WTC11 (cell line): ENCODE measurements at regions not wholly inside any gene's neighbourhood (a gene's known extent, or its start where the extent isn't known, plus 50 kb on each side); places are given as distances from the start of the nearest gene placed in this dataset.

Experiments
- CREB1 ChIP-seq: sonication (generic); formaldehyde crosslinking; IDR thresholded peaks from 2 replicates; pipeline ENCODE4 v1.8.0; 2023; ENCODE audit warnings: mild to moderate bottlenecking, missing genetic modification reagents
- CTCF ChIP-seq: fragments of 200-600 bp; IDR thresholded peaks from 2 replicates; pipeline ENCODE4 v1.8.0; 2022; ENCODE audit warnings: antibody characterized with exemption
- E2F4 ChIP-seq: sonication (generic); formaldehyde crosslinking; IDR thresholded peaks from 2 replicates; pipeline ENCODE4 v1.8.1; 2022; ENCODE audit warnings: low read depth, mild to moderate bottlenecking, moderate library complexity, missing genetic modification reagents, borderline replicate concordance
- E2F5 ChIP-seq: sonication (generic); formaldehyde crosslinking; IDR thresholded peaks from 2 replicates; pipeline ENCODE4 v1.8.1; 2022; ENCODE audit warnings: mild to moderate bottlenecking, moderate library complexity, missing genetic modification reagents
- MAX ChIP-seq: sonication (generic); formaldehyde crosslinking; IDR thresholded peaks from 2 replicates; pipeline ENCODE4 v1.8.0; 2022; ENCODE audit warnings: mild to moderate bottlenecking, missing genetic modification reagents
- MXD4 ChIP-seq: fragments of 250-450 bp; sonication (Bioruptor Pico); IDR thresholded peaks from 2 replicates; pipeline ENCODE4 v1.8.0; 2021; ENCODE audit warnings: mild to moderate bottlenecking, moderate library complexity, borderline replicate concordance
- TP53 ChIP-seq: sonication (generic); formaldehyde crosslinking; IDR thresholded peaks from 2 replicates; pipeline ENCODE4 v1.8.1; 2023; ENCODE audit warnings: mild to moderate bottlenecking, missing genetic modification reagents
- ZBTB21 ChIP-seq: sonication (generic); formaldehyde crosslinking; IDR thresholded peaks from 2 replicates; pipeline ENCODE4 v1.8.1; 2023; ENCODE audit warnings: mild to moderate bottlenecking, missing genetic modification reagents, borderline replicate concordance
- ZNF512 ChIP-seq: sonication (generic); formaldehyde crosslinking; IDR thresholded peaks from 2 replicates; pipeline ENCODE4 v1.8.1; 2022; ENCODE audit warnings: missing genetic modification reagents, borderline replicate concordance

- no peak for TF ChIP-seq MXD4 (CRISPR knock-in tag)
- no peak for TF ChIP-seq CREB1 (CRISPR knock-in tag)
- no peak for TF ChIP-seq TP53
- no peak for TF ChIP-seq ZBTB21 (CRISPR knock-in tag)
- no peak for TF ChIP-seq CTCF
- no peak for TF ChIP-seq E2F4 (CRISPR knock-in tag)
- TF ChIP-seq MAX: no peak
- TF ChIP-seq E2F5: no peak
- no peak for TF ChIP-seq ZNF512
These were observed 112.0 kb upstream of the RAB4A start for GRCh38 chr1:229158927-229159326.
